ENCODE measurements at regions not wholly inside any gene's neighbourhood (a gene's known extent, or its start where the extent isn't known, plus 50 kb on each side); places are given as distances from the start of the nearest gene placed in this dataset.

DNA sequence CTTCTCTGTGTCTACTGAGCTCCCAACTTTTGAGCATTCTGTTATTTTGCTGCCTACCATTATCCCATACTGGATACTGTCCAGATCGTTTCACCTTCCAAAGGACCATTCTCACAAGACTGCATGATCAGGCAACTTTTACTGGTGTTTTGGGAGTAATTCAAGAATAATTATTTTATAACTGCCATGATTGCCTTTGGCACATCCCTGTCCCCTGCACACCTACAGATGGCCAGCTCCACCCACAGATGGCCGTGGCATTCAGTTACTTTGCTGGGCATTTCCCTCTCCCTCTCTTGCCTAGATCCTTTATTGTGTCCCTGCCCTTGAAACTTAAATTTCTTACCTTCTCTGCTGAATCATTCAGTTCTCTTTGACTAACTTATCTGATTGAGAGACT is 263.9 kb downstream of the DIPK2A start:
- Histone ChIP-seq H3K27ac (ENCODE audit: low read depth, low read length) (no peak overlapping the region), H3K79me2 (ENCODE audit: insufficient read depth, low read length) (no peaks in the 10 kb centered on the region), H2AFZ (ENCODE audit: low read length) (no peak overlapping the region), H3K36me3 (ENCODE audit: insufficient read depth, low read length) (no peaks in the 10 kb centered on the region), H3K9me3 (ENCODE audit: low read depth, low read length) (no peaks in the 10 kb centered on the region), H3K4me1 (ENCODE audit: insufficient read depth, low read length) (no peaks in the 10 kb centered on the region), H3K4me3 (ENCODE audit: insufficient read depth, low read length) (no peak overlapping the region), H4K20me1 (ENCODE audit: insufficient read depth, low read length) (no peaks in the 10 kb centered on the region), H3K4me2 (ENCODE audit: insufficient read depth, low read length) (no peak overlapping the region), H3K27me3 (ENCODE audit: insufficient read depth, low read length) (no peaks in the 10 kb centered on the region)
- DNase-seq (ENCODE audit: insufficient read length, low spot score, missing footprints) = no peak
- TF ChIP-seq, protein P1, sequence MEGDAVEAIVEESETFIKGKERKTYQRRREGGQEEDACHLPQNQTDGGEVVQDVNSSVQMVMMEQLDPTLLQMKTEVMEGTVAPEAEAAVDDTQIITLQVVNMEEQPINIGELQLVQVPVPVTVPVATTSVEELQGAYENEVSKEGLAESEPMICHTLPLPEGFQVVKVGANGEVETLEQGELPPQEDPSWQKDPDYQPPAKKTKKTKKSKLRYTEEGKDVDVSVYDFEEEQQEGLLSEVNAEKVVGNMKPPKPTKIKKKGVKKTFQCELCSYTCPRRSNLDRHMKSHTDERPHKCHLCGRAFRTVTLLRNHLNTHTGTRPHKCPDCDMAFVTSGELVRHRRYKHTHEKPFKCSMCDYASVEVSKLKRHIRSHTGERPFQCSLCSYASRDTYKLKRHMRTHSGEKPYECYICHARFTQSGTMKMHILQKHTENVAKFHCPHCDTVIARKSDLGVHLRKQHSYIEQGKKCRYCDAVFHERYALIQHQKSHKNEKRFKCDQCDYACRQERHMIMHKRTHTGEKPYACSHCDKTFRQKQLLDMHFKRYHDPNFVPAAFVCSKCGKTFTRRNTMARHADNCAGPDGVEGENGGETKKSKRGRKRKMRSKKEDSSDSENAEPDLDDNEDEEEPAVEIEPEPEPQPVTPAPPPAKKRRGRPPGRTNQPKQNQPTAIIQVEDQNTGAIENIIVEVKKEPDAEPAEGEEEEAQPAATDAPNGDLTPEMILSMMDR (IDR thresholded peaks at IDR 0.05; ENCODE audit: extremely low read depth, low read depth, low read length) = no peak

DNA sequence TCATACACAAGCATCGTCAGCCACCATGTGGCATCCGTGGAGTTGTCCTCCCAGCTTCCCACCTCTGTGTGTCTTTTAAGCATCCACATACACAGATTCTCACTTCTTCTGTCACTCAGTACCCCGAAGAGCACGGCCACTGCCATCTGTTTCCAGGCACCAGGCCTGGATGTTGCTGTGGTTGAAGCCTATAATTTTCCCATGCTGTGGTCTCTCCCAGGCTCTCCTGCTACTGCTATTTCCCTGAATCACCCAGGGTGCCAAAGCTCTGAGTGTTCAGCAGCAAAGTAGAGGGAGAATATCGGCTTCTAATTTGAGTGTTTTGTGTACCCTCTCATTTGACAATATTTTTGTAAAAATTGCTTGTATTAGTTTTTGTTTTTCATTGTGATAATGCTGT is 265.7 kb downstream of the DIPK2A start:
- no peaks in the 10 kb centered on the region for H3K79me2 ChIP-seq (ENCODE audit: insufficient read depth, low read length)
- TF ChIP-seq, protein P1 (IDR thresholded peaks at IDR 0.05; ENCODE audit: extremely low read depth, low read depth, low read length) = no peak
- no peaks in the 10 kb centered on the region for H3K4me1 ChIP-seq (ENCODE audit: insufficient read depth, low read length)
- no peaks in the 10 kb centered on the region for H4K20me1 ChIP-seq (ENCODE audit: insufficient read depth, low read length)
- no peak overlapping the region for H3K4me2 ChIP-seq (ENCODE audit: insufficient read depth, low read length)
- H3K9me3 ChIP-seq (ENCODE audit: low read depth, low read length) = no peaks in the 10 kb centered on the region
- H3K27ac ChIP-seq (ENCODE audit: low read depth, low read length) = no peak overlapping the region
- no peaks in the 10 kb centered on the region for H3K27me3 ChIP-seq (ENCODE audit: insufficient read depth, low read length)
- DNase-seq (ENCODE audit: insufficient read length, low spot score, missing footprints) = no peak
- no peak overlapping the region for H2AFZ ChIP-seq (ENCODE audit: low read length)
- no peak overlapping the region for H3K4me3 ChIP-seq (ENCODE audit: insufficient read depth, low read length)
- no peaks in the 10 kb centered on the region for H3K36me3 ChIP-seq (ENCODE audit: insufficient read depth, low read length)

- H4K20me1 ChIP-seq (ENCODE audit: insufficient read depth, low read length) = no peaks in the 10 kb centered on the region
- H2AFZ ChIP-seq (ENCODE audit: low read length) = no peak overlapping the region
- H3K9me3 ChIP-seq (ENCODE audit: low read depth, low read length) = no peaks in the 10 kb centered on the region
- no peak for DNase-seq (ENCODE audit: insufficient read length, low spot score, missing footprints)
- H3K4me2 ChIP-seq (ENCODE audit: insufficient read depth, low read length) = no peak overlapping the region
- H3K27ac ChIP-seq (ENCODE audit: low read depth, low read length) = no peak overlapping the region
- TF ChIP-seq, protein P1 (IDR thresholded peaks at IDR 0.05; ENCODE audit: extremely low read depth, low read depth, low read length) = no peak
- H3K36me3 ChIP-seq (ENCODE audit: insufficient read depth, low read length) = no peaks in the 10 kb centered on the region
- no peaks in the 10 kb centered on the region for H3K79me2 ChIP-seq (ENCODE audit: insufficient read depth, low read length)
- H3K27me3 ChIP-seq (ENCODE audit: insufficient read depth, low read length) = no peaks in the 10 kb centered on the region
- no peak overlapping the region for H3K4me3 ChIP-seq (ENCODE audit: insufficient read depth, low read length)
- H3K4me1 ChIP-seq (ENCODE audit: insufficient read depth, low read length) = no peaks in the 10 kb centered on the region
Measured at GRCh38 chr3:144241404-144241803, 269.8 kb downstream of the DIPK2A start.

DNA sequence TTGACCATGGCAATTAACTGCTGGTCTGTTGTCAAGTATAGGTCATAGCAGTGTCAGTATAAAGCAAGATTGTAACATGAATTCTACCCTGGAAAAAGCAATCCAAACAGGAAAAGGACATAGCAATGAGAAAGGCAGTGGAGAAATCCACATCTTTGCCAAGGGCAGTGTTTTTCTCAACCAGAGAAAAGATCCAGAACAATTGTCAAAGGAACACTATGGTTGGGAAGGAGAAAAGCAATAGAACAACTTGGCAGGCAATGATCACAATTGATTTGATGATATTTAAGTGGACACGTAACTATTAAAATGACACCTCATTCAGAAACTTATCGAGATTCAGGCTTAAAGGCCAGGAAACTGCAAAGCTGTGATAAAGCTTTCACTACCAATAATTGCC is 271.1 kb downstream of the DIPK2A start:
- no peak overlapping the region for H3K4me3 ChIP-seq (ENCODE audit: insufficient read depth, low read length)
- no peak overlapping the region for H3K4me2 ChIP-seq (ENCODE audit: insufficient read depth, low read length)
- DNase-seq (ENCODE audit: insufficient read length, low spot score, missing footprints) = no peak
- no peak overlapping the region for H3K27ac ChIP-seq (ENCODE audit: low read depth, low read length)
- TF ChIP-seq, protein P1 (IDR thresholded peaks at IDR 0.05; ENCODE audit: extremely low read depth, low read depth, low read length) = no peak
- H3K9me3 ChIP-seq (ENCODE audit: low read depth, low read length) = no peaks in the 10 kb centered on the region
- no peaks in the 10 kb centered on the region for H3K4me1 ChIP-seq (ENCODE audit: insufficient read depth, low read length)
- no peaks in the 10 kb centered on the region for H4K20me1 ChIP-seq (ENCODE audit: insufficient read depth, low read length)
- no peak overlapping the region for H2AFZ ChIP-seq (ENCODE audit: low read length)
- no peaks in the 10 kb centered on the region for H3K36me3 ChIP-seq (ENCODE audit: insufficient read depth, low read length)
- H3K79me2 ChIP-seq (ENCODE audit: insufficient read depth, low read length) = no peaks in the 10 kb centered on the region
- no peaks in the 10 kb centered on the region for H3K27me3 ChIP-seq (ENCODE audit: insufficient read depth, low read length)

All from osteoblast (primary cell).